RCC 7860 (cell line): ENCODE measurements at regions not wholly inside any gene's neighbourhood (a gene's known extent, or its start where the extent isn't known, plus 50 kb on each side); places are given as distances from the start of the nearest gene placed in this dataset.

Experiments used
- DNase-seq: peaks from one replicate; pipeline ENCODE4 v3.0.0-alpha.2; 2015; ENCODE audit warnings: low spot score
- FAIRE-seq: peaks from 2 replicates; lab custom pipeline; 2012; peaks lifted over from hg19 to GRCh38; lab: Jason Lieb, UNC

- DNase-seq: no peak
- no peak for FAIRE-seq
Observed at GRCh38 chr1:106584676-106585075, 471.8 kb upstream of the PRMT6 start.

- no peak for DNase-seq
- FAIRE-seq: no peak
Observed at GRCh38 chr1:106600626-106601025, 455.8 kb upstream of the PRMT6 start.

GRCh38 chr1:106603616-106604015 lies 452.9 kb upstream of the PRMT6 start:
- FAIRE-seq (no peak), DNase-seq (no peak)

DNA sequence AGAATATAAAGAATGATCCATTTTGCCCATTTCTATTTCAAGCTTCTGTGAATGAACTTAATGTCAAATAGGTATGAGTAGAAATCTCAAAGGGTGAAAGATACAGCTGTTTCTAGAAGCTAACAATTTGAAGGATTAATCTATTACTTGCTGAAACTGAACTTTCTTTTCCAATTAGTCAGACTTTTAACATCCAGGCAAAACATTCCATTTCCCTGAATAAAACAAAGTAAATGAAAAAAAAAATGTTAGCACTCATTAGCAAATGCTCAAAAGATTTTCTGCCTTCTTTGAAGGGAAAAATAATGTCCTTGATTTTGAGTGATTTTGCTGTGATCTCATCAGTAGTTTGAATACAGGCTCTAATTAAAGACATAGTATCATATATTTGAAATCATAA lies 447.6 kb upstream of the PRMT6 start:
- DNase-seq (no peak), FAIRE-seq (no peak)

- FAIRE-seq (no peak), DNase-seq (no peak)
Observed at GRCh38 chr1:106613068-106613467, 443.4 kb upstream of the PRMT6 start.

DNA sequence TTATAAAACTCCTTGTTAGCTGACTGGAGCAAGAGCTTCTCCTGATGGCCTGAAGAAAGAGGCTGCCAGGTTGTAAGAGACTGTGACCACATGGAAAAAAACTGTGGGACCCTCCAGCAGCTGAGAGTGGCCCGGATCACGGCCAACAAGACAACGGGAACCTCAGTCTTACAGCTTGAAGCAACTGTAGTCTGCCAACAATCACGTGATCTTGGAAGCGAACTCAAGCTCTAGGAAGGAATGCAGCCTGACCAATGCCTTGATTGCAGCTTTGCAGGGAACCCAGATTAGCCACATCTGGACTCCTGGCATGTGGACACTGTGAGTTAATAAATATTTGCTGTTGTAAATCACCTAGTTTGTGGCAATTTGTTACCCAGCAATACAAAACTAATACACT lies 442.6 kb upstream of the PRMT6 start:
- FAIRE-seq: no peak
- DNase-seq: no peak

DNA sequence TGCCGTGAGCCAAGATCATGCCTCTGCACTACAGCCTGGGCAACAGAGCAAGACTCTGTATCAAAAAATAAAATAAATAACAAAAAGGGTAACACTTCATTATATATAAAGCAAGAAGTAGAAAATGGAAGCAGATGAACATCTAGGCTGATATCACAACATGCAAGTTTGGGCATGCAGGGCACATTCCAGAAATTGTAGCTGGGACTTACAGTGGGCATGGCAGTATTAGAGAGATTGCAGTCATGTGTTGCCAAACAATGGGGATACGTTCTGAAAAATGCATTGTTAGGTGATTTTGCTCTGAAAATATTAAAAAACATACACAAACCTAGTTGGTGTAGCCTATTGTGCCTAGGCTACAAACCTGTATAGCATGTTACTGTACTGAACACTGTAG lies 441.0 kb upstream of the PRMT6 start:
- FAIRE-seq: no peak
- no peak for DNase-seq

DNA sequence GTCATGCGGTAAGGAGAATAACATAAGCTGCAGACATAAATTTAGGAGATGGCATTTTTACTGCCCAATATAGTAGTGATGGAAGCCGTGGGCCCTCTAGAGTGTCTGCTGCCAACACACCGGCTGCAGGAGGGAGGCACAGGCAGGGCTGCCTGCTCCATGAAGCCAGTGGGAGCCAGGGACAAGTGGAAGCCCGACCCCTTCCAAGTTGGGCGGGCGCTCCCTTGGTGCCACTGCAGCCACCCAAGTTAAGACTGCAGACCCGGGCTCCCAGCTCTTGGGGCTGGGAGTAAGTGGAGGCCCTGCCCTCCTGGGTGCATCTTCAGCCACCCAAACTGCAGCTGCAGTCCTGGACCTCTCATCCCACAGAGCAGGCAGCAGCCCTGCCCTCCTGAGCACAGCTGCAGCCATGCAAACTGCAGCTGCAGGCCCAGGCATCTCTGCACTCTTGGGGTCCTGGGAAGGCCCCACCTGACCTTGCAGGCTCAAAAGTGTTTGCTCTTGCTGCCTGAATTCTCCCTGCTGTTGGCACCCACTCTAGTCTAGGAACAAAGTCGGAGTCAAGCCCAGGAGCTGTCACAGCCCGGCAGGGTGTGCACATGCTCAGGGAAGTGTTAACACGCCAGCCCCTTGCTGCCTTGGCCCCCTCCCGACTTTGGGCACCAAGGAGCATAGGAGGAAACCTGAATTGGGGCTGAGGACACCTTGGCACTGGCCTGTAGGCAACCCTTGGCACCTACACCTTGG lies 437.2 kb upstream of the PRMT6 start:
- DNase-seq (no peak), FAIRE-seq (no peak)

DNA sequence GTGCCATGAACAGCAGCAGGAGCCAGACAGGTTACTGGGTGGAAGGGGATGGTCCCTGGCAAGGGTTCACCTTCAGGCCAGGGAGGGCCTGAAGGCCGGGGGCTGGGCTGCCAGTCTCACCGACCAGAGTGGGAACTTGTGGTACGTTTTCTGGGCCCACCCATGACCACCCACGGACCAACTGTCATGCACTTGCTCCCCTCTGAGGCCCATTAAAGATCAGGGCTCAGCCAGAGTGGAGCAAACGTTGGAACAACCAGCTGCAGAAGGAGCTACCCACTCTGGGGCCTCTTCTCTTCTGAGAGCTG lies 436.7 kb upstream of the PRMT6 start:
- no peak for FAIRE-seq

DNA sequence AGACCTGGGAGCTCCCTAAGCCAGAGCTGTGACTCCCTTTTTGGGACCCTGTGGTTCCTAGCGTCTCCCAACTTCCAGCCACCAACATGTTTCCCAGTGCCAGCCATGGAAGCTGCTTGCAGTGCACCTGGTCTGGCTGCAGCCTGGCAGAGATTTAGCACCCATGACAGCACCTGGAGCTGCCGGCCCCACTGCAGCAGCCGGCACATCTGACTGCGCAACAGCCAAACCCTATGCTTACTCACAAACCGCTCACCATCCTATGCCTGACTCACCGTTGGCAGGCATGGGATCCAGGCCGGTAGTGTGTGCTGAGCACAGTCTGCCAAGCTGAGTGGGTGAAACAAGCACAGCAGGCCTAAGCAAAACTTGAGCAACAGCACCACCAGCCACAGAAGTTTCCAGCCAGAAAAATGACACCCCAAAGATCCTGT lies 435.9 kb upstream of the PRMT6 start:
- FAIRE-seq (peak; percentile 91), DNase-seq (peak; percentile 86)

More for the DNA sequence above, 436.7 kb upstream of the PRMT6 start:
- DNase-seq: no peak

- peak; percentile 56 for DNase-seq
- peak; percentile 93 for FAIRE-seq
Observed at GRCh38 chr1:106621853-106622252, 434.6 kb upstream of the PRMT6 start.

GRCh38 chr1:106637566-106637965 lies 418.9 kb upstream of the PRMT6 start:
- DNase-seq (no peak), FAIRE-seq (no peak)

DNA sequence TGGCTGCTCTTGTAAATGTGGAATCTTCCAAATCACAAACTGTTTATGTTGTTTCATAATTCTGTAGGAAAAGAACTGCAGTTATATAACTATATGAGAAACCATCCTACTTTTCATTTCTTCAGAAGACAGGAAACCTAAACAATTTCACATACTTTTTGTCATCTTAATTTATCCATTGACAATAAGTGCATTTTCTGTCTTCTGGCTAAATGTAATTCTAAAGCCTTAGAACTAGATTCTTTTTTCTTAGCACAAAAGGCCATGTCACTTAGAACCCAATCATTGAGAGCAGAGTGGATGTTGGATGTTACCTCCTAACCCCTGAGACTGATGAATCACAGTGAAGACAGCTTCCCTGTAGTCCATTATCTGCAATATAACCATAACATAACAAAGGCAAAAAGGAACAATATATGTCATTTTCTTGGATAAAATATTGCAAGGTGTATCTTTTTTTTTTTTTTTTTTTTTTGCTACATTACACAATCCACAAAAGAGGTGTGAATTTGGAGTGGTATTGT lies 410.2 kb upstream of the PRMT6 start:
- FAIRE-seq (no peak), DNase-seq (no peak)

GRCh38 chr1:106646816-106647215 lies 409.7 kb upstream of the PRMT6 start:
- DNase-seq: no peak
- FAIRE-seq: no peak

GRCh38 chr1:106651028-106651762 lies 405.3 kb upstream of the PRMT6 start:
- FAIRE-seq: no peak
- DNase-seq: no peak

DNA sequence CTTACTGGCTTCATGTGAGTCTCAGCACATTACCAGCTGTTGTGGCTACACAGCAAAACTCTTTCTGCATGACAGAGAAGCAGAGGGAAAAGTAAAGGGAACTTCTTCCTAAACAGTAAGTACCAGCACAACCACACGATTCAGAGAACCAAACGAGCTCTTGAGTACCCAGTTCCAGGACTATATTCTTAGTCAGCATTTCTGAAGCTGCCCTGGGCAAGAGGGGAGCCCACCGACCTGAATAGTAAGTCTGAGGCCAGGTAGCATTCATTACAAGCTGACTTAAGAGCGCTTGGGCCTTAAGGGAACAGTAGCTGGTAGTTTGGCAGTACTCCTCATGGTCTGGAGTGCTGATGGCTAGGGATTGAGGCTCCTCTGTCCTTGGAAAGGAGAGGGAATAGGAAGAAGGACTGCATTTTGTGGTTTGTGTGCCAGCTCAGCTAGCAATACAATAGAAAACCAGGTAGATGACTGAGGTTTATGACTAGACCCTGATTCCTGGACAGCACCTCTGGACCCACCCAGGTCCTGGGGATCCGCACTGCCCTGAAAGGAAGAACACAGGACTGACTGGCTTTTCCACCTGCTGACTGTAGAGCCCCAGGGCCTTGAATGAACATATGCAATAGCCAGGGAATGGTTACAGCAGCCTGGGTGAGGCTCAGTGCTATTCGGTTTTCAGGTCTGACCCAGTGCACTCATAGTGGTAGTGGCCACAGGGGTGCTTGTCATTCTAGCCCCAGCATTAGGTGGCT lies 396.8 kb upstream of the PRMT6 start:
- no peak for DNase-seq

GRCh38 chr1:106675558-106675957 lies 380.9 kb upstream of the PRMT6 start:
- no peak for FAIRE-seq
- no peak for DNase-seq

More for the DNA sequence above, 396.8 kb upstream of the PRMT6 start:
- FAIRE-seq: no peak

DNA sequence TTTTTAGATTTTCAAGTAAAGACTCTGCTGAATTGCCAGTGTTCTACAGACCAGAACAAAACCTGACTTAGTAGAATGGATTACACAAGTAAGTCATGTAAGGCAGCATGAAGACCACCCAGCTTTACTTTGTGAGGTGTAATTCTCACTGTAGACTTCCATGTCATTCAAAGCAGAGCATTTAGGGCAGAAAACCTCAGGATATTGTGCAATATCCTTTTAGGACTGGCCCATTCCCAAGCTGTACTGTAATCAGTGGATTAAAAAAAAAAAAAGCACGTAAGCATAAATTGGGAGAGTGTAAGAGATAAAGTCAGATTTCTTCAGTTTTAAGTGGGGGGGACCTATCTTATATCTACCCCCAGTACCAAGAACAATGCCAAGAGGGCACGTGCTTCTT lies 380.5 kb upstream of the PRMT6 start:
- FAIRE-seq (no peak), DNase-seq (no peak)

DNA sequence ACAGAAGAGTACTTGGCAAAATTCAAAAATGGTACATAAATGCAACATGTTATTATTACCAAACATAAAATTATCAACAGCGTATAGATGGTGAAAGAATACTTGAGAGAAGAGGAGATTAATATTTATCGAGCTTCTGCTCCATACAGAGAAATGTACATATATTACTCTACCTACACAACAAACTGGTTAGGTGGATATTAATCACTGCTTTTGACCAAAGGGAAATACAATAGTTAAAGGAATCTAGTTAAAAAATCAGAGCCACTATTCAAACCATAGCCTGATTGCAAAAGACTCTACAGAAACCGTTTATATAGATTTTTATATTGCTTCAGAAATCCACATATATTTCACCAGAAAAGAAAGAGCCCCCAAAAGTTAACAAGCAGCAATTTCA lies 379.3 kb upstream of the PRMT6 start:
- DNase-seq (no peak), FAIRE-seq (no peak)

GRCh38 chr1:106677721-106678120 lies 378.8 kb upstream of the PRMT6 start:
- no peak for FAIRE-seq
- no peak for DNase-seq

DNA sequence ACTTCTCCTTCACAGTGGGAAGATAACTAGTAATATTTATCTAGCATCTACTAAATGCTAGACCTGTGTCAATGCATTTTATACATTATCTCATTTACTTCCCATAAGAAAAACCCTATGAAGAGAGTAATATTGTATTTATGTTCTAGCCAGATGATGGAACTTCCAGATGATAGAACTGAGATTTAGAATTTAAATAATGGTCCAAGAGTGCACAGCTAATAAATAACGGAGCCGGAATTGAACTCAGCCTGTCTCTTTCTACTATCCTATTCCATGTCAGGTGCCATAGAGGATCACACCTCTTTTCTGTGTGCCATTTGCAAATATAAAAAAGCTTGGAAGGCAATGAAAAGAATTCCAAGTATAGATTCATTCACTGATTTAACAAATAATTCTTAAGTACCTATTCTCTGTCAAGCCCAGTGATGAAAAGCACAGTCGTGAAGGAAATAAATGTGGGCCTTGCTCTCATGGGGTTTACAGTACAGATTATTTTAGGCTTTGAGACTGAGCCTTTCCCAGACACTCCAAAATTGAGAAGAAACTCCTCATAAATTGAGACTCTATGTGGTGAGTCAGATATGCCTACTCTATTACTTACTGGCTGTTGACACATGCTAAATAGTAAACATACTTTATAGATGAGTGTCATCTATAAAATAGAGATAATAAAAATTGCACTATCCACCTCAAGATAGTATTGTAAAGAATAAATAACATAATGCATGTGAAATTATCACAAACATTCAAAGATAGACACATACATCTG lies 378.0 kb upstream of the PRMT6 start:
- DNase-seq (no peak), FAIRE-seq (no peak)
